SK-N-SH (cell line): ENCODE measurements at regions not wholly inside any gene's neighbourhood (a gene's known extent, or its start where the extent isn't known, plus 50 kb on each side); places are given as distances from the start of the nearest gene placed in this dataset.

Experiments
- CTCF ChIA-PET: fragments of 300-600, 350-600 bp; formaldehyde crosslinking; extraction: SDS; loops from one replicate; lab custom pipeline; 2021; lab: Yijun Ruan, JAX
- POLR2A ChIA-PET: fragments of 350-600 bp; sonication (Branson Sonifier 250); formaldehyde crosslinking; extraction: SDS; loops from one replicate; lab custom pipeline; 2020; ENCODE audit warnings: antibody characterized with exemption, inconsistent platforms; lab: Yijun Ruan, JAX
- DNase-seq: peaks from one replicate; pipeline ENCODE4 v3.0.0; 2012
- H2AFZ ChIP-seq: fragments of 200-600 bp; sonication (generic); 2 replicates; pipeline ENCODE4 v1.8.1; 2016; ENCODE audit warnings: antibody characterized with exemption, mild to moderate bottlenecking, low read depth
- H3F3A ChIP-seq: fragments of 200-600 bp; sonication (generic); replicated peaks from 2 replicates; pipeline ENCODE3; 2016; ENCODE audit warnings: antibody characterized with exemption, mild to moderate bottlenecking; ENCODE audit not compliant: insufficient read depth
- H3K27ac ChIP-seq, 2 experiments: fragments of 200-500 bp in 1 of 2; fragments of 200-600 bp in 1 of 2; sonication (Bioruptor generic) in 1 of 2; sonication (generic), shearing (Covaris generic) in 1 of 2; 2 replicates each; pipeline versions ENCODE4 v1.5.1 to v1.6.1; 2014 to 2016; ENCODE audit warnings: low read depth in 2 of 2, inconsistent platforms in 1 of 2, low read length in 1 of 2, mild to moderate bottlenecking in 1 of 2, mixed read lengths in 1 of 2
- H3K27me3 ChIP-seq: fragments of 200-600 bp; sonication (generic), shearing (Covaris generic); 2 replicates; pipeline ENCODE4 v1.6.1; 2016; ENCODE audit warnings: mixed run types; ENCODE audit not compliant: insufficient read depth
- H3K36me3 ChIP-seq, 2 experiments: fragments of 200-500 bp in 1 of 2; fragments of 200-600 bp in 1 of 2; sonication (Bioruptor generic) in 1 of 2; sonication (generic) in 1 of 2; replicated peaks in 1 of 2; 2 replicates each; pipeline versions ENCODE3 to v1.5.1; 2014 to 2016; ENCODE audit warnings: low read length in 1 of 2, mild to moderate bottlenecking in 1 of 2; ENCODE audit not compliant: insufficient read depth in 2 of 2, control insufficient read depth in 1 of 2
- H3K4me1 ChIP-seq, 2 experiments: fragments of 200-500 bp in 1 of 2; fragments of 200-600 bp in 1 of 2; sonication (Bioruptor generic) in 1 of 2; sonication (generic), shearing (Covaris generic) in 1 of 2; 2 replicates each; pipeline versions ENCODE4 v1.5.1 to v1.6.1; 2014 to 2016; ENCODE audit warnings: low read depth in 1 of 2, low read length in 1 of 2, mixed run types in 1 of 2; ENCODE audit not compliant: insufficient read depth in 2 of 2, control insufficient read depth in 1 of 2
- H3K4me2 ChIP-seq: fragments of 200-600 bp; sonication (generic), shearing (Covaris generic); 2 replicates; pipeline ENCODE4 v1.6.1; 2017; ENCODE audit warnings: mixed run types
- H3K4me3 ChIP-seq, 2 experiments: fragments of 200-500 bp in 1 of 2; fragments of 200-600 bp in 1 of 2; sonication (Bioruptor generic) in 1 of 2; sonication (generic), shearing (Covaris generic) in 1 of 2; 2 replicates each; pipeline versions ENCODE4 v1.5.1 to v1.8.1; 2014 to 2016; ENCODE audit warnings: low read depth in 2 of 2, inconsistent platforms in 1 of 2, low read length in 1 of 2, mild to moderate bottlenecking in 1 of 2, mixed read lengths in 1 of 2, moderate library complexity in 1 of 2
- H3K79me2 ChIP-seq: fragments of 200-600 bp; sonication (generic); 2 replicates; pipeline ENCODE4 v1.8.1; 2017; ENCODE audit warnings: mild to moderate bottlenecking; ENCODE audit not compliant: insufficient read depth
- H3K9ac ChIP-seq: fragments of 200-600 bp; sonication (generic); 2 replicates; pipeline ENCODE4 v1.6.1; 2017; ENCODE audit warnings: mixed run types
- H3K9me2 ChIP-seq: fragments of 200-600 bp; sonication (generic); 2 replicates; pipeline ENCODE4 v1.6.1; 2017; ENCODE audit warnings: mixed run types
- H3K9me3 ChIP-seq: fragments of 200-600 bp; sonication (generic); 2 replicates; pipeline ENCODE4 v1.6.1; 2017; ENCODE audit warnings: mixed run types, mild to moderate bottlenecking, moderate library complexity
- H4K20me1 ChIP-seq: fragments of 200-600 bp; sonication (generic); 2 replicates; pipeline ENCODE4 v1.6.1; 2017; ENCODE audit warnings: mild to moderate bottlenecking, mixed run types; ENCODE audit not compliant: insufficient read depth
- CHD2 ChIP-seq: fragments of 150-350 bp; IDR thresholded peaks from 2 replicates; pipeline ENCODE4 v1.6.1; 2018; ENCODE audit warnings: low read length; ENCODE audit not compliant: partially characterized antibody
- EP300 ChIP-seq, 2 experiments: IDR thresholded peaks; 2 replicates each; pipeline versions ENCODE4 v1.4.0 to v1.6.1; 2012; ENCODE audit warnings: borderline replicate concordance in 1 of 2, low read depth in 1 of 2, low read length in 1 of 2
- FOSL2 ChIP-seq: IDR thresholded peaks from 2 replicates; pipeline ENCODE4 v1.4.0; 2012; ENCODE audit warnings: low read depth, mild to moderate bottlenecking, moderate library complexity, borderline replicate concordance
- GATA2 ChIP-seq: sonication (generic); formaldehyde crosslinking; IDR thresholded peaks from 2 replicates; pipeline ENCODE4 v1.5.0; 2020; ENCODE audit warnings: mild to moderate bottlenecking, missing genetic modification reagents
- JUND ChIP-seq: IDR thresholded peaks from 2 replicates; pipeline ENCODE4 v1.4.0; 2012
- NRF1 ChIP-seq: IDR thresholded peaks from 2 replicates; pipeline ENCODE4 v1.6.1; 2012; ENCODE audit warnings: low read depth, mild to moderate bottlenecking, low read length
- POLR2AphosphoS5 ChIP-seq: IDR thresholded peaks from 2 replicates; pipeline ENCODE4 v1.6.1; 2012; ENCODE audit warnings: low read depth, low read length
- RAD21 ChIP-seq: IDR thresholded peaks from 2 replicates; pipeline ENCODE4 v1.6.1; 2012; ENCODE audit warnings: mild to moderate bottlenecking, low read length
- RCOR1 ChIP-seq: fragments of 150-350 bp; IDR thresholded peaks from 2 replicates; pipeline ENCODE4 v1.6.1; 2017; ENCODE audit warnings: antibody characterized with exemption, low read length
- SIN3A ChIP-seq: IDR thresholded peaks from 2 replicates; pipeline ENCODE4 v1.6.1; 2012; ENCODE audit warnings: low read depth, mild to moderate bottlenecking, low read length, moderate library complexity, borderline replicate concordance
- SMC3 ChIP-seq: IDR thresholded peaks from 2 replicates; pipeline ENCODE4 v1.6.1; 2012; ENCODE audit warnings: low read depth, low read length, improper control_type of control experiment
- TAF1 ChIP-seq: IDR thresholded peaks from 2 replicates; pipeline ENCODE4 v1.6.1; 2012; ENCODE audit warnings: low read depth, mild to moderate bottlenecking, low read length, moderate library complexity, borderline replicate concordance
- TCF12 ChIP-seq: IDR thresholded peaks from 2 replicates; pipeline ENCODE4 v1.4.0; 2012
- TEAD4 ChIP-seq: IDR thresholded peaks from 2 replicates; pipeline ENCODE4 v1.4.0; 2012; ENCODE audit warnings: mild to moderate bottlenecking, borderline replicate concordance; ENCODE audit not compliant: insufficient read depth
- WGBS: methylation state at CpG from one replicate; pipeline ENCODE4 v1.1.6; 2017; ENCODE audit warnings: low lambda C conversion rate; 5-methylcytosine and 5-hydroxymethylcytosine counted together
- TF ChIP-seq, protein P1 (sequence below): IDR thresholded peaks from 2 replicates; pipeline ENCODE4 v1.4.0; 2012; ENCODE audit warnings: low read depth
- TF ChIP-seq, protein P2 (sequence below): IDR thresholded peaks from 2 replicates; pipeline ENCODE4 v1.4.0; 2012; ENCODE audit warnings: low read depth, borderline replicate concordance
- TF ChIP-seq, protein P3 (sequence below): IDR thresholded peaks from 2 replicates; pipeline ENCODE4; 2012
- TF ChIP-seq, protein P4 (sequence below): IDR thresholded peaks from 2 replicates; pipeline ENCODE4 v1.4.0; 2012; ENCODE audit warnings: low read depth, borderline replicate concordance
- TF ChIP-seq, protein P5 (sequence below): fragments of 150-350 bp; IDR thresholded peaks from 2 replicates; pipeline ENCODE4 v1.6.1; 2017; ENCODE audit warnings: antibody characterized with exemption, low read length, low read depth, borderline replicate concordance
- TF ChIP-seq, protein P6 (sequence below): fragments of 150-350 bp; IDR thresholded peaks from 2 replicates; pipeline ENCODE4 v1.6.1; 2016; ENCODE audit warnings: mild to moderate bottlenecking, low read depth, low read length

DNA sequence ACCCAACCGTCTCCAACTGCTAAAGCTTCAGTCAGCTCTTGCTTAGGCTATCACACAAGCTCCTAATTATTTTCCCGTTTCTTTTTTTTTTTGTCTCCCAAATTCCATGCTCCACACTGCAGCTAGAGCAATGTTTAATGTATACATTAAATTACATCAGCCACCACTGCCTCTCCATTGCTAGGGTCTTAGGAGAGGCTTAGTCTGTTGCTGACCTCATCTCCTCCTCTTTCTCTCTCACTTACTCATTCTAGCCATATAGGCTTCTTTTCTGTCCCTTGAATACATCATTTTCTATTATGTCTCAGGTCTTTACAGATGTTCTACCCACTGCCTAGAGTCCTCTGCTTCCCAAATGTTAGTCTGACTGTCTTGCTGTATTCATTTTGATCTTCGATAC is 138.1 kb upstream of the ST6GALNAC5 start:
- no peaks in the 10 kb centered on the region for H3K27me3 ChIP-seq
- no peak overlapping the region for H3K27ac ChIP-seq
- H3K4me1 ChIP-seq, result peaks cover 0 to 2% of the 10 kb centered on the region in 2 experiments; a peak in 1 of 4 replicates
- H3K79me2 ChIP-seq, result no peaks in the 10 kb centered on the region
- H3K4me3 ChIP-seq, result no peak overlapping the region
- no peak overlapping the region for H3K4me2 ChIP-seq
- whole genome bisulfite sequencing, result 78% methylated on average over 3 of the region's 3 CpGs
- ChIA-PET CTCF (interaction anchor here (1.0 kb wide), 1 partner anchor 22 kb away, joined by 3 read pairs; no protein-coding TSS in a partner anchor), POLR2A (no interaction called here)
- H3K9ac ChIP-seq, result no peak overlapping the region
- no peaks in the 10 kb centered on the region for H3K9me2 ChIP-seq
- H4K20me1 ChIP-seq, result no peaks in the 10 kb centered on the region
- DNase-seq, result no peak
- H3K9me3 ChIP-seq, result no peaks in the 10 kb centered on the region
- H3F3A ChIP-seq, result no peaks in the 10 kb centered on the region
- no peaks in the 10 kb centered on the region for H3K36me3 ChIP-seq
- no peak overlapping the region for H2AFZ ChIP-seq
- TF ChIP-seq FOSL2, result no peak
- no peak for TF ChIP-seq RAD21
- TF ChIP-seq, protein P1, sequence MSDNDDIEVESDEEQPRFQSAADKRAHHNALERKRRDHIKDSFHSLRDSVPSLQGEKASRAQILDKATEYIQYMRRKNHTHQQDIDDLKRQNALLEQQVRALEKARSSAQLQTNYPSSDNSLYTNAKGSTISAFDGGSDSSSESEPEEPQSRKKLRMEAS, result no peak
- TF ChIP-seq NRF1, result no peak
- no peak for TF ChIP-seq RCOR1
- no peak for TF ChIP-seq POLR2AphosphoS5
- no peak for TF ChIP-seq SMC3
- no peak for TF ChIP-seq TAF1
- TF ChIP-seq, protein P2, sequence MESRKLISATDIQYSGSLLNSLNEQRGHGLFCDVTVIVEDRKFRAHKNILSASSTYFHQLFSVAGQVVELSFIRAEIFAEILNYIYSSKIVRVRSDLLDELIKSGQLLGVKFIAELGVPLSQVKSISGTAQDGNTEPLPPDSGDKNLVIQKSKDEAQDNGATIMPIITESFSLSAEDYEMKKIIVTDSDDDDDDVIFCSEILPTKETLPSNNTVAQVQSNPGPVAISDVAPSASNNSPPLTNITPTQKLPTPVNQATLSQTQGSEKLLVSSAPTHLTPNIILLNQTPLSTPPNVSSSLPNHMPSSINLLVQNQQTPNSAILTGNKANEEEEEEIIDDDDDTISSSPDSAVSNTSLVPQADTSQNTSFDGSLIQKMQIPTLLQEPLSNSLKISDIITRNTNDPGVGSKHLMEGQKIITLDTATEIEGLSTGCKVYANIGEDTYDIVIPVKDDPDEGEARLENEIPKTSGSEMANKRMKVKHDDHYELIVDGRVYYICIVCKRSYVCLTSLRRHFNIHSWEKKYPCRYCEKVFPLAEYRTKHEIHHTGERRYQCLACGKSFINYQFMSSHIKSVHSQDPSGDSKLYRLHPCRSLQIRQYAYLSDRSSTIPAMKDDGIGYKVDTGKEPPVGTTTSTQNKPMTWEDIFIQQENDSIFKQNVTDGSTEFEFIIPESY, result no peak
- TF ChIP-seq SIN3A, result no peak
- TF ChIP-seq, protein P3, sequence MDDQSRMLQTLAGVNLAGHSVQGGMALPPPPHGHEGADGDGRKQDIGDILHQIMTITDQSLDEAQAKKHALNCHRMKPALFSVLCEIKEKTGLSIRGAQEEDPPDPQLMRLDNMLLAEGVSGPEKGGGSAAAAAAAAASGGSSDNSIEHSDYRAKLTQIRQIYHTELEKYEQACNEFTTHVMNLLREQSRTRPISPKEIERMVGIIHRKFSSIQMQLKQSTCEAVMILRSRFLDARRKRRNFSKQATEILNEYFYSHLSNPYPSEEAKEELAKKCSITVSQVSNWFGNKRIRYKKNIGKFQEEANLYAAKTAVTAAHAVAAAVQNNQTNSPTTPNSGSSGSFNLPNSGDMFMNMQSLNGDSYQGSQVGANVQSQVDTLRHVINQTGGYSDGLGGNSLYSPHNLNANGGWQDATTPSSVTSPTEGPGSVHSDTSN, result no peak
- TF ChIP-seq CHD2, result no peak
- TF ChIP-seq, protein P4, sequence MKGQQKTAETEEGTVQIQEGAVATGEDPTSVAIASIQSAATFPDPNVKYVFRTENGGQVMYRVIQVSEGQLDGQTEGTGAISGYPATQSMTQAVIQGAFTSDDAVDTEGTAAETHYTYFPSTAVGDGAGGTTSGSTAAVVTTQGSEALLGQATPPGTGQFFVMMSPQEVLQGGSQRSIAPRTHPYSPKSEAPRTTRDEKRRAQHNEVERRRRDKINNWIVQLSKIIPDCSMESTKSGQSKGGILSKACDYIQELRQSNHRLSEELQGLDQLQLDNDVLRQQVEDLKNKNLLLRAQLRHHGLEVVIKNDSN, result no peak
- TF ChIP-seq GATA2 (CRISPR knock-in tag), result no peak
- TF ChIP-seq JUND, result no peak

DNA sequence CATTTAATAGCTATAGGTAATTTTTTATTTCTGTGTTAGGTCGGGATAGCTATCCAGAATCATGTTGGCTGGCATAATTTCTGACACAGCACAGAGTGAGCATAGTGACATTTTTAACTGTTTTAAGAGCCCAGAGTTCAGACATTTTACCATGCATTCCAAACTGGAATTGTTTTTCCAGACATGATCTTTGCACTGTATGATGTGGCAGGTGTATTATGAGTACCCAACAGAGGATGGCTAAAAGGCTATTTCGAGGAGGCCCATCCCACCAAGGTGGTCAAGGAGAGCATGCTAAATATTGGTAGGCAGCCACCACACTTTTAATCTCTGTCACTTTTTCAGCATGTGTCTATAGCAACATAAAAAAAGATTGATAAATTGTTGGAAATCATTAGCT is 137.3 kb upstream of the ST6GALNAC5 start:
- no peak overlapping the region for H3K27ac ChIP-seq
- no peak overlapping the region for H3K4me3 ChIP-seq
- TF ChIP-seq TCF12, result no peak
- no peak for TF ChIP-seq EP300 (IDR thresholded peaks at IDR 0.05; ENCODE audit: borderline replicate concordance in 1 of 2, low read depth in 1 of 2, low read length in 1 of 2)
- no peak for TF ChIP-seq NRF1
- TF ChIP-seq, protein P5, sequence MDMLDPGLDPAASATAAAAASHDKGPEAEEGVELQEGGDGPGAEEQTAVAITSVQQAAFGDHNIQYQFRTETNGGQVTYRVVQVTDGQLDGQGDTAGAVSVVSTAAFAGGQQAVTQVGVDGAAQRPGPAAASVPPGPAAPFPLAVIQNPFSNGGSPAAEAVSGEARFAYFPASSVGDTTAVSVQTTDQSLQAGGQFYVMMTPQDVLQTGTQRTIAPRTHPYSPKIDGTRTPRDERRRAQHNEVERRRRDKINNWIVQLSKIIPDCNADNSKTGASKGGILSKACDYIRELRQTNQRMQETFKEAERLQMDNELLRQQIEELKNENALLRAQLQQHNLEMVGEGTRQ, result no peak
- TF ChIP-seq SMC3, result no peak
- TF ChIP-seq, protein P6, sequence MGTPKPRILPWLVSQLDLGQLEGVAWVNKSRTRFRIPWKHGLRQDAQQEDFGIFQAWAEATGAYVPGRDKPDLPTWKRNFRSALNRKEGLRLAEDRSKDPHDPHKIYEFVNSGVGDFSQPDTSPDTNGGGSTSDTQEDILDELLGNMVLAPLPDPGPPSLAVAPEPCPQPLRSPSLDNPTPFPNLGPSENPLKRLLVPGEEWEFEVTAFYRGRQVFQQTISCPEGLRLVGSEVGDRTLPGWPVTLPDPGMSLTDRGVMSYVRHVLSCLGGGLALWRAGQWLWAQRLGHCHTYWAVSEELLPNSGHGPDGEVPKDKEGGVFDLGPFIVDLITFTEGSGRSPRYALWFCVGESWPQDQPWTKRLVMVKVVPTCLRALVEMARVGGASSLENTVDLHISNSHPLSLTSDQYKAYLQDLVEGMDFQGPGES, result no peak
- no peak for TF ChIP-seq TEAD4

More for the DNA sequence above, 137.3 kb upstream of the ST6GALNAC5 start:
- Histone ChIP-seq H3K9me3 (no peaks in the 10 kb centered on the region), H3K4me1 (peaks cover 0 to 2% of the 10 kb centered on the region in 2 experiments; a peak in 1 of 4 replicates), H3F3A (no peaks in the 10 kb centered on the region), H3K79me2 (no peaks in the 10 kb centered on the region), H3K36me3 (no peaks in the 10 kb centered on the region), H3K4me2 (no peak overlapping the region), H2AFZ (no peak overlapping the region), H3K9me2 (no peaks in the 10 kb centered on the region), H4K20me1 (no peaks in the 10 kb centered on the region), H3K9ac (no peak overlapping the region), H3K27me3 (no peaks in the 10 kb centered on the region)
- no peak for DNase-seq
- ChIA-PET POLR2A (no interaction called here), CTCF (interaction anchor here (1.0 kb wide), 1 partner anchor 139 kb away, joined by 4 read pairs; no protein-coding TSS in a partner anchor)
- WGBS, result 45% methylated on average over 2 of the region's 2 CpGs
